B cell (primary cell): ENCODE measurements at regions not wholly inside any gene's neighbourhood (a gene's known extent, or its start where the extent isn't known, plus 50 kb on each side); places are given as distances from the start of the nearest gene placed in this dataset.

Experiments
- ATAC-seq: fragments of 200-7000 bp; cut with Tn5 transposase; one replicate; pipeline ENCODE4 v1.10.0; 2021; ENCODE audit warnings: low read depth, mild to moderate bottlenecking, moderate number of reproducible peaks, moderate library complexity
- CTCF ChIA-PET: fragments of 350-600 bp; sonication (Branson Sonifier 250); formaldehyde crosslinking; loops from one replicate; lab custom pipeline; 2021; ENCODE audit warnings: antibody characterized with exemption, inconsistent platforms; lab: Charles Lee
- POLR2A ChIA-PET: fragments of 350-600 bp; sonication (Branson Sonifier 250); formaldehyde crosslinking; loops from one replicate; lab custom pipeline; 2021; ENCODE audit warnings: antibody characterized with exemption; lab: Charles Lee
- DNase-seq: peaks from one replicate; pipeline ENCODE4 v3.0.0; 2013
- H2AFZ ChIP-seq: 2 replicates; pipeline ENCODE4 v1.6.1; 2012; ENCODE audit warnings: mild to moderate bottlenecking, low read depth, low read length; ENCODE audit not compliant: insufficient read depth, poor library complexity, severe bottlenecking
- H3K27ac ChIP-seq, 2 donors: 1 replicate in 1 of 2; 2 replicates in 1 of 2; pipeline ENCODE4 v1.5.1; 2012 to 2013; ENCODE audit warnings: low read length in 2 of 2, mild to moderate bottlenecking in 2 of 2, moderate library complexity in 1 of 2
- H3K27me3 ChIP-seq, 4 experiments: fragments of 200-600 bp in 1 of 4; sonication (generic) in 1 of 4; replicated peaks in 1 of 4; 1 replicate in 2 of 4; 2 replicates in 2 of 4; pipeline versions ENCODE4 v1.6.1 to v1.7.0; 2013 to 2016; ENCODE audit warnings: low read length in 3 of 4, mild to moderate bottlenecking in 2 of 4, mixed read lengths in 1 of 4, moderate library complexity in 1 of 4; ENCODE audit not compliant: insufficient read depth in 4 of 4, control insufficient read depth in 3 of 4; ENCODE audit errors: control extremely low read depth in 1 of 4
- H3K36me3 ChIP-seq, 2 experiments: replicated peaks in 1 of 2; 1 replicate in 1 of 2; 2 replicates in 1 of 2; pipeline versions ENCODE4 v1.6.1 to v1.7.1; 2013; ENCODE audit warnings: low read length in 1 of 2; ENCODE audit not compliant: insufficient read depth in 2 of 2, control insufficient read depth in 1 of 2; ENCODE audit errors: control extremely low read depth in 1 of 2, extremely low read depth in 1 of 2
- H3K4me1 ChIP-seq, 2 donors: fragments of 200-600 bp in 1 of 2; sonication (generic) in 1 of 2; 1 replicate in 1 of 2; 2 replicates in 1 of 2; pipeline versions ENCODE4 v1.5.1 to v1.6.1; 2013 to 2017; ENCODE audit warnings: low read length in 2 of 2; ENCODE audit not compliant: control insufficient read depth in 2 of 2, insufficient read depth in 2 of 2
- H3K4me2 ChIP-seq: replicated peaks from 2 replicates; pipeline ENCODE3; 2012; ENCODE audit warnings: mild to moderate bottlenecking, low read depth, low read length; ENCODE audit not compliant: poor library complexity, severe bottlenecking
- H3K4me3 ChIP-seq, 5 experiments: fragments of 200-600 bp in 1 of 5; sonication (generic) in 1 of 5; 1 replicate in 3 of 5; 2 replicates in 2 of 5; pipeline versions ENCODE4 v1.5.1 to v1.7.0; 2011 to 2016; ENCODE audit warnings: low read length in 4 of 5, mild to moderate bottlenecking in 4 of 5, low read depth in 2 of 5, control low read depth in 1 of 5, moderate library complexity in 1 of 5; ENCODE audit not compliant: insufficient read depth in 1 of 5; ENCODE audit errors: control extremely low read depth in 1 of 5, extremely low read depth in 1 of 5
- H3K79me2 ChIP-seq: fragments of 200-600 bp; sonication (generic); one replicate; pipeline ENCODE4 v1.6.0; 2016; ENCODE audit warnings: low read length; ENCODE audit not compliant: control insufficient read depth, insufficient read depth
- H3K9ac ChIP-seq: fragments of 200-600 bp; sonication (generic); 2 replicates; pipeline ENCODE4 v1.6.1; 2017; ENCODE audit warnings: mild to moderate bottlenecking, low read length, moderate library complexity
- H3K9me3 ChIP-seq, 3 donors: one replicate each; pipeline versions ENCODE4 v1.6.1 to v1.7.1; 2013; ENCODE audit warnings: low read length in 2 of 3; ENCODE audit not compliant: control insufficient read depth in 2 of 3, insufficient read depth in 1 of 3; ENCODE audit errors: control extremely low read depth in 1 of 3
- H4K20me1 ChIP-seq: 2 replicates; pipeline ENCODE4 v1.6.0; 2012; ENCODE audit warnings: mild to moderate bottlenecking, low read length; ENCODE audit not compliant: insufficient read depth, control insufficient read depth, poor library complexity, severe bottlenecking
- H3K27ac Mint-ChIP-seq: one replicate; pipeline ENCODE4 v1.8.0; 2021; ENCODE audit warnings: mixed read lengths
- H3K27me3 Mint-ChIP-seq: one replicate; pipeline ENCODE4 v1.8.0; 2021; ENCODE audit warnings: mixed read lengths
- H3K4me1 Mint-ChIP-seq: one replicate; pipeline ENCODE4 v1.8.0; 2021; ENCODE audit warnings: mixed read lengths
- H3K4me3 Mint-ChIP-seq: one replicate; pipeline ENCODE4 v1.8.0; 2021; ENCODE audit warnings: mixed read lengths
- H3K9me3 Mint-ChIP-seq: one replicate; pipeline ENCODE4 v1.8.0; 2022; ENCODE audit warnings: mixed read lengths; ENCODE audit not compliant: insufficient read depth
- CTCF ChIP-seq: fragments of 200-600 bp; IDR thresholded peaks from one replicate; pipeline ENCODE4 v1.8.0; 2022; ENCODE audit warnings: antibody characterized with exemption, mild to moderate bottlenecking
- EZH2 ChIP-seq: IDR thresholded peaks from 2 replicates; pipeline ENCODE4 v1.6.1; 2012; ENCODE audit warnings: borderline replicate concordance, low read depth, mild to moderate bottlenecking, moderate library complexity, low read length; ENCODE audit not compliant: insufficient read depth, poor library complexity, severe bottlenecking
- WGBS: methylation state at CpG from one replicate; pipeline ENCODE4 v1.1.5; 2013; ENCODE audit warnings: missing lambda C conversion rate; ENCODE audit not compliant: insufficient coverage; 5-methylcytosine and 5-hydroxymethylcytosine counted together
- intact Hi-C: fragments of 100-400 bp; cut with micrococcal nuclease; formaldehyde crosslinking; loops from one replicate; pipeline ENCODE4 v1.10.0; 2022

DNA sequence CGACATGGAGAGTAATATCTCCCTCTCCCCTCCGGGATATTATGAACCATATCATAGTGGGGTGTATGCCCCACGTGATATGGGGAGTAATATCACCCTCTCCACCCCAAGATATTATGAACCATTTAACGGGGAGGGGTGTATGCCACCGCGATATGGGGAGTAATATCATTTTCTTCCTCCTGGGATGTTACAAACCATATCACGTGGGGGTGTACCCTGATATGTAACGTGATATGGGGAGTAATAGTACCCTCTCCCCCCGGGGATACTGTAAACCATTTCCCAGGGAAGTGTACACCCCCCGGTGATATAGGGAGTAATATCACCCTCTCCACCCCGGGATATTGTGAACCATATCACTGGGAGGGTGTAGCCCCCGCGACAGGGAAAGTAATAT lies 62.1 kb downstream of the ERICH4 start:
- H3K27ac Mint-ChIP-seq, result no peak overlapping the region
- Histone ChIP-seq H3K4me2 (no peak overlapping the region), H3K4me3 (no peak overlapping the region), H3K27ac (no peak overlapping the region), H3K9ac (no peak overlapping the region), H2AFZ (no peak overlapping the region), H3K4me1 (no peaks in the 10 kb centered on the region), H3K79me2 (no peaks in the 10 kb centered on the region), H3K36me3 (no peaks in the 10 kb centered on the region), H3K27me3 (peaks cover 0 to 19% (median under 1%) of the 10 kb centered on the region in 4 experiments), H3K9me3 (peaks cover 0 to 6% (median 0%) of the 10 kb centered on the region in 3 donors), H4K20me1 (no peaks in the 10 kb centered on the region)
- ChIA-PET CTCF (no interaction called here), POLR2A (no interaction called here)
- no peak for DNase-seq
- TF ChIP-seq EZH2, result no peak
- TF ChIP-seq CTCF, result no peak
- peaks cover 3% of the 10 kb centered on the region for H3K4me1 Mint-ChIP-seq
- ATAC-seq, result no peak
- WGBS, result no CpG with 5 or more reads among the region's 13 CpGs
- intact Hi-C loops, result no loop called here
- peaks cover 36% of the 10 kb centered on the region for H3K27me3 Mint-ChIP-seq
- no peak overlapping the region for H3K4me3 Mint-ChIP-seq
- no peaks in the 10 kb centered on the region for H3K9me3 Mint-ChIP-seq

DNA sequence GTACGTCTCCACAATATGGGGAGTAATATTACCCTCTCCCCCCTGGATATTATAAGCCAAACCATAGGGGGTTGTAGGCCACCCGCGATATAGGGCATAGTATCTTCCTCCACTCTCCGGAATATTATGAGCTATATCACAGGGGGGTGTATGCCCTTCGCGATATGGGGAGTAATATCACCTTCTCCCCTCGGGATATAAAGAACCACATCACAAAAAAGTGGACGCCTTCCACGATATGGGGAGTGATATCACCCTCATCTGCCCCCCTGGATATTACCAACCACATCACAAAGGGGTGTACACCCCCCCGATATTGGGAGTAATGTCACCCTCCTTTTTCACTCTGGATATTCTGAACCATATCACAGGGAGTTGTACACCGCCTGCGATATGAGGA lies 65.5 kb upstream of the CEACAM21 start:
- peaks cover 0 to 5% (median 2%) of the 10 kb centered on the region in 4 experiments for H3K27me3 ChIP-seq
- H3K36me3 ChIP-seq, result no peaks in the 10 kb centered on the region
- TF ChIP-seq CTCF (no peak), EZH2 (no peak)
- intact Hi-C loops, result no loop called here
- H3K4me3 ChIP-seq, result no peak overlapping the region
- DNase-seq (no peak), ATAC-seq (no peak)
- ChIA-PET CTCF (no interaction called here), POLR2A (no interaction called here)
- H3K79me2 ChIP-seq, result no peaks in the 10 kb centered on the region
- no CpG with 5 or more reads among the region's 12 CpGs for WGBS
- H4K20me1 ChIP-seq, result no peaks in the 10 kb centered on the region
- H3K9ac ChIP-seq, result no peak overlapping the region
- H3K4me3 Mint-ChIP-seq, result no peak overlapping the region
- H3K9me3 Mint-ChIP-seq, result no peaks in the 10 kb centered on the region
- no peaks in the 10 kb centered on the region for H3K4me1 ChIP-seq
- no peak overlapping the region for H3K4me2 ChIP-seq
- no peak overlapping the region for H3K27ac ChIP-seq
- peaks cover 0 to 3% (median 0%) of the 10 kb centered on the region in 3 donors for H3K9me3 ChIP-seq
- no peak overlapping the region for H2AFZ ChIP-seq
- H3K27ac Mint-ChIP-seq, result no peak overlapping the region
- no peaks in the 10 kb centered on the region for H3K4me1 Mint-ChIP-seq
- peaks cover 14% of the 10 kb centered on the region for H3K27me3 Mint-ChIP-seq
